OCI-LY1 (cell line): ENCODE measurements at regions not wholly inside any gene's neighbourhood (a gene's known extent, or its start where the extent isn't known, plus 50 kb on each side); places are given as distances from the start of the nearest gene placed in this dataset.

Experiments
- H2AFZ ChIP-seq: fragments of 200-600 bp; sonication (generic), shearing (Covaris generic); 2 replicates; pipeline ENCODE4 v1.6.0; 2014; ENCODE audit warnings: antibody characterized with exemption, mild to moderate bottlenecking, low read length
- H3F3A ChIP-seq: fragments of 200-600 bp; sonication (generic), shearing (Covaris generic); 2 replicates; pipeline ENCODE4 v1.6.0; 2014; ENCODE audit warnings: mild to moderate bottlenecking, antibody characterized with exemption, low read length, moderate library complexity; ENCODE audit not compliant: insufficient read depth
- H3K27ac ChIP-seq: fragments of 200-600 bp; sonication (generic); 2 replicates; pipeline ENCODE4 v1.5.1; 2014; ENCODE audit warnings: low read length, mixed run types, mild to moderate bottlenecking, low read depth; ENCODE audit not compliant: poor library complexity, severe bottlenecking
- H3K27me3 ChIP-seq: fragments of 200-600 bp; sonication (generic); 2 replicates; pipeline ENCODE4 v1.6.0; 2014; ENCODE audit warnings: antibody characterized with exemption, mild to moderate bottlenecking, low read length, moderate library complexity; ENCODE audit not compliant: insufficient read depth
- H3K36me3 ChIP-seq: fragments of 200-600 bp; sonication (generic); 2 replicates; pipeline ENCODE4 v1.6.1; 2014; ENCODE audit warnings: mild to moderate bottlenecking, antibody characterized with exemption, low read length, moderate library complexity, mixed read lengths; ENCODE audit not compliant: insufficient read depth
- H3K4me1 ChIP-seq: fragments of 200-600 bp; sonication (generic); 2 replicates; pipeline ENCODE4 v1.5.1; 2014; ENCODE audit warnings: mild to moderate bottlenecking, low read length, moderate library complexity; ENCODE audit not compliant: insufficient read depth, severe bottlenecking
- H3K4me2 ChIP-seq: fragments of 200-600 bp; sonication (generic), shearing (Covaris generic); 2 replicates; pipeline ENCODE4 v1.6.1; 2014; ENCODE audit warnings: low read length
- H3K4me3 ChIP-seq: fragments of 200-600 bp; sonication (generic); 2 replicates; pipeline ENCODE4 v1.5.1; 2014; ENCODE audit warnings: low read length, low read depth, mild to moderate bottlenecking, mixed read lengths; ENCODE audit not compliant: poor library complexity, severe bottlenecking
- H3K79me2 ChIP-seq: fragments of 200-600 bp; shearing (Covaris generic); 2 replicates; pipeline ENCODE4 v1.6.1; 2016; ENCODE audit warnings: mixed run types, low read length, mixed read lengths; ENCODE audit not compliant: insufficient read depth
- H3K9ac ChIP-seq: fragments of 200-600 bp; sonication (generic), shearing (Covaris generic); 2 replicates; pipeline ENCODE4 v1.6.1; 2014; ENCODE audit warnings: mild to moderate bottlenecking, low read length, mixed read lengths
- H3K9me2 ChIP-seq: fragments of 200-600 bp; sonication (generic), shearing (Covaris generic); 2 replicates; pipeline ENCODE4 v1.6.1; 2014; ENCODE audit warnings: low read depth, mild to moderate bottlenecking, low read length, mixed read lengths
- H3K9me3 ChIP-seq: fragments of 200-600 bp; shearing (Covaris generic); 2 replicates; pipeline ENCODE4 v1.6.1; 2014; ENCODE audit warnings: low read length, mixed read lengths
- H4K20me1 ChIP-seq: fragments of 200-600 bp; sonication (generic), shearing (Covaris generic); 2 replicates; pipeline ENCODE4 v1.6.0; 2016; ENCODE audit warnings: mild to moderate bottlenecking, low read length; ENCODE audit not compliant: insufficient read depth
- EZH2 ChIP-seq: fragments of 200-600 bp; sonication (generic), shearing (Covaris generic); IDR thresholded peaks from 2 replicates; pipeline ENCODE4 v1.8.0; 2017; ENCODE audit warnings: borderline replicate concordance, mixed run types, mild to moderate bottlenecking, antibody characterized with exemption, low read length, moderate library complexity, mixed read lengths
- TF ChIP-seq, protein P1 (sequence below): fragments of 200-600 bp; sonication (generic), shearing (Covaris generic); IDR thresholded peaks from 2 replicates; pipeline ENCODE4 v1.5.1; 2017; ENCODE audit warnings: mild to moderate bottlenecking, antibody characterized with exemption, low read length, moderate library complexity, mixed read lengths

DNA sequence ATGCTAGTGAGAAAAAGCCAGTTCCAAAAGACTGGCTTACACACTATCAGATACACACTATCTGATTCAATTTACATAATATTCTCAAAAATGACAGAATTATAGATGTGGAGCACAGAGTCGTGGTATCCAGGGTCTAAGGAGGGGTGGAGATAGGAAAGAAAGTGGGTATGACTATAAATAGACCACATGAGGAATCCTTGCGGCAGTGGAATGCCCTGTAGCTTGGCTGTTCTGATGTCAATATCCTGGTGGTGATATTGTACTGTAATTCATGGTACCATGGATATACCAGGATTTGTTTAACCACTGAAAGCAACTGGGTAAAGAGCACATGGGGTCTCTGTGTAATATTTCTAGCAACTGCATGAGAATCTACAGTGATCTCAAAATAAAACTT, 67.7 kb upstream of the TMEM72 start:
- TF ChIP-seq, protein P1, sequence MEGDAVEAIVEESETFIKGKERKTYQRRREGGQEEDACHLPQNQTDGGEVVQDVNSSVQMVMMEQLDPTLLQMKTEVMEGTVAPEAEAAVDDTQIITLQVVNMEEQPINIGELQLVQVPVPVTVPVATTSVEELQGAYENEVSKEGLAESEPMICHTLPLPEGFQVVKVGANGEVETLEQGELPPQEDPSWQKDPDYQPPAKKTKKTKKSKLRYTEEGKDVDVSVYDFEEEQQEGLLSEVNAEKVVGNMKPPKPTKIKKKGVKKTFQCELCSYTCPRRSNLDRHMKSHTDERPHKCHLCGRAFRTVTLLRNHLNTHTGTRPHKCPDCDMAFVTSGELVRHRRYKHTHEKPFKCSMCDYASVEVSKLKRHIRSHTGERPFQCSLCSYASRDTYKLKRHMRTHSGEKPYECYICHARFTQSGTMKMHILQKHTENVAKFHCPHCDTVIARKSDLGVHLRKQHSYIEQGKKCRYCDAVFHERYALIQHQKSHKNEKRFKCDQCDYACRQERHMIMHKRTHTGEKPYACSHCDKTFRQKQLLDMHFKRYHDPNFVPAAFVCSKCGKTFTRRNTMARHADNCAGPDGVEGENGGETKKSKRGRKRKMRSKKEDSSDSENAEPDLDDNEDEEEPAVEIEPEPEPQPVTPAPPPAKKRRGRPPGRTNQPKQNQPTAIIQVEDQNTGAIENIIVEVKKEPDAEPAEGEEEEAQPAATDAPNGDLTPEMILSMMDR = no peak
- no peak for TF ChIP-seq EZH2
- Histone ChIP-seq H3K4me2 (no peak overlapping the region), H3K9me3 (no peaks in the 10 kb centered on the region), H4K20me1 (no peaks in the 10 kb centered on the region), H3K9ac (no peak overlapping the region), H3K4me3 (no peak overlapping the region), H3K36me3 (no peaks in the 10 kb centered on the region), H2AFZ (no peak overlapping the region), H3K9me2 (no peaks in the 10 kb centered on the region), H3K79me2 (no peaks in the 10 kb centered on the region), H3K27me3 (no peaks in the 10 kb centered on the region), H3K27ac (no peak overlapping the region), H3K4me1 (no peaks in the 10 kb centered on the region), H3F3A (no peaks in the 10 kb centered on the region)

DNA sequence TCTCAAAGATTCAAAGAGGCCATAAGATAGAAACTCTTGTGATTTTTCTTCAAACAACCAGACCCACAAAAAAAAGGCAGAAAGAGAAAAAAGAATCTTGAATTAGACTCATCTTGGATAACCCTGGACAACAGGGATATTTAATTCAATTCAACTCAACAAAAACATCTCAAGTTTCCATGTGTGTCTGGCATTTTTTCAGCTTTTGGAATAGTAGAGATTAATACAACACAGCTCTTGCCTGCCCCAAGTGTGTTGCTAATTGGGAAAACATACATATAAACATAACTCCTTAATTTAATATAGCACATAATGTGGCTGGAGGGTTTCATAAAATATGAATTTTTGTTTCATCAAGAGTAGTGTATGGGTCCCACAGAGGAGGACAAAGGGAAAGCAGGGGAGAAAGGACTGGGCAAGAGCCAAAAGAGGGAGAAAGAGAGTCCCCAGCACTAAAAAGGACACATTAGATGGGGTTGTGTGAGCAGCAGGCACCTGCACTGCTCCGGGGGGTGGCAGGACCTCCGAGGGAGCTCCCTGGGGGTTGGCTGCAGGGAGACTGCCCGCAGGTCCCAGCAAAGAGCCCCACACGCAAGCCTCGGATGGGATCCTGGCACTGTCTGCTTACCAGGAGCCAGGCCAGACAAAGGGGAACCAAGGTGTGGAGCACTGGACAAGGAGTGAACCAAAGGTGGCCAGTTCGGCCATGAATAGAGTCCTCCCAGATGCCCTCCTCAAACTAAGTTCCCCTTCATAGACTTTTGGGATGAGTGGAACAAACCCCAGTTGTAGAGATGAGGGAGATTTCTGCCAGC, 65.6 kb upstream of the TMEM72 start:
- H3F3A ChIP-seq = no peaks in the 10 kb centered on the region
- no peaks in the 10 kb centered on the region for H3K4me1 ChIP-seq
- no peaks in the 10 kb centered on the region for H3K9me2 ChIP-seq
- H3K4me2 ChIP-seq = no peak overlapping the region
- H2AFZ ChIP-seq = no peak overlapping the region
- no peak overlapping the region for H3K9ac ChIP-seq
- no peak for TF ChIP-seq EZH2
- TF ChIP-seq, protein P1 = no peak
- no peaks in the 10 kb centered on the region for H3K9me3 ChIP-seq
- H4K20me1 ChIP-seq = no peaks in the 10 kb centered on the region
- H3K79me2 ChIP-seq = no peaks in the 10 kb centered on the region
- H3K4me3 ChIP-seq = no peak overlapping the region
- H3K27me3 ChIP-seq = no peaks in the 10 kb centered on the region
- no peak overlapping the region for H3K27ac ChIP-seq
- no peaks in the 10 kb centered on the region for H3K36me3 ChIP-seq

DNA sequence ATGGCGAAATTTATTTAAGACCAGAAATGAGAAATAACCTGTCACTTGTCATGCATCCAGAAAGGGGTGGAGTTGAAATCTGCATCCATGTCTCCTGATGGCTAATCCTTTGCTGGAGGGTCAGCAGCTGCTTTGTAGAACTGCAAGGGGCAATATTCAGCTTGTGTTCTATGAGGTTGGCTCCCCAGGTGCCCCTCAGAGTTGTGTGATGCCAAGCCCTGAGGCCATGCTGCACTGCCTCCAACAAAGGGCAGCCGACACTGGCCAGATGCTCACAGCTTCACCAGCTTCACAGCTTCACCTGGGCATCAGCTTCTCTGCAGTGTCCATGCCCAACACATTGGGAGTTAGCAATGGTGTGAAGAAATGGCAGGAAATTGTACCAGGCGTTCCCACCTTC, 64.0 kb upstream of the TMEM72 start:
- Histone ChIP-seq H3K4me1 (no peaks in the 10 kb centered on the region), H3K9me3 (no peaks in the 10 kb centered on the region), H3K27ac (no peak overlapping the region), H3K36me3 (no peaks in the 10 kb centered on the region), H3F3A (no peaks in the 10 kb centered on the region), H3K4me3 (no peak overlapping the region), H3K79me2 (no peaks in the 10 kb centered on the region), H4K20me1 (no peaks in the 10 kb centered on the region), H3K9ac (no peak overlapping the region), H3K4me2 (no peak overlapping the region), H2AFZ (no peak overlapping the region), H3K9me2 (no peaks in the 10 kb centered on the region), H3K27me3 (no peaks in the 10 kb centered on the region)
- TF ChIP-seq, protein P1 = no peak
- no peak for TF ChIP-seq EZH2
